COLO668 (cell line): ENCODE measurements at regions not wholly inside any gene's neighbourhood (a gene's known extent, or its start where the extent isn't known, plus 50 kb on each side); places are given as distances from the start of the nearest gene placed in this dataset.

Experiments used
- DNase-seq: peaks from one replicate; lab custom pipeline; 2025; ENCODE audit not compliant: unreplicated experiment; lab: John Stamatoyannopoulos, UW

DNA sequence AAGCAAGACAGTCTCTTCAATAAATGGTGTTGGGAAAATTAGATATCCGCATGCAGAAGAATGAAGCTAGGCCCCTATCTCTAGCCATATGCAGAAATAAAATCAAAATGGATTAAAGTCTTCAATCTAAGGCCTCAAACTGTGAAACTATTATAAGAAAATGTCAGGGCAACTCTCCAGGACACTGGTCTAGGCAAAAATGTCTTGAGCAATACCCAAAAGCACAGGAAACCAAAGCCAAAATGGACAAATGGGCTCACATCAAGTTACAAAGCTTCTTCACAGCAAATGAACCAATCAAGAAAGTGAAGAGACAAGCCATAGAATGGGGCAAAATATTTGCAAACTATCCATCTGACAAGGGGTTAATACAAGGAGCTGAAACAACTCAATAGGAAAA is 338.8 kb downstream of the NNT start:
- no peak for DNase-seq

DNA sequence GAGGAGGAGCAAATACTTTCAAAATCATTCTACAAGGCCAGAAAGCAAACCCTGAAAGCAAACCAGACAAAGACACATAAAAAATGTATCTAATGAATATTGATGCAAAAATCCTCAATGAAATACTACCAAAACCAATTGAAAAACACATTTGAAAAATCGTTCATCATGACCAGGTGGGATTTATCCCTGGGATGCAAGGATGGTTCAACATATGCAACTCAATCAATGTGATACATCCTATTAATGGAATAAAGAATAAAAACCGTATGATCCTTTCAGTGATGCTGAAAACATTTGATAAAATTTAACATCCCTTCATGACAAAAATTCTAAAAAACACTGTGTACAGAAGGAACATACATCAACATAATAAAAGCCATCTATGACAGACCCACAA is 337.6 kb downstream of the NNT start:
- no peak for DNase-seq

DNA sequence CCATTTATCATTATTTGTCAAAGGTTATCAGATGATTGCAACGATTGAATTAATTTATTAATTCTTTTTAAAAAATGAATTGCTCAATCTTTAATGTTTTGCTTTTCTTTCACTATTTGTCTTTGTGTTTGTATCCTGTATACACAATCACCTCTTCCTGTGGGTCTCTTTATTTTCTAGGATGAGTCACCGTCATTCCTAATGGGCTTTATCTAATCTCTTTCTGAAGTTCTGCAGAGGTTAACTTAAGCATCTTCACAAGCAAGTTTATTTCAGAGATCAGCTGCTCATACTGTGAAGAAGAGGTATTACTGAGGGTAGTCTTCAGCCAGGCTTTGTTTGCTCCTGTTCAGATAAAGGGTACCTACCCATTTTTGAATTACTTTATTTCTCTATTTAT is 323.9 kb downstream of the NNT start:
- no peak for DNase-seq

- no peak for DNase-seq
Observed at GRCh38 chr5:43920422-43920821, 317.4 kb downstream of the NNT start.

DNA sequence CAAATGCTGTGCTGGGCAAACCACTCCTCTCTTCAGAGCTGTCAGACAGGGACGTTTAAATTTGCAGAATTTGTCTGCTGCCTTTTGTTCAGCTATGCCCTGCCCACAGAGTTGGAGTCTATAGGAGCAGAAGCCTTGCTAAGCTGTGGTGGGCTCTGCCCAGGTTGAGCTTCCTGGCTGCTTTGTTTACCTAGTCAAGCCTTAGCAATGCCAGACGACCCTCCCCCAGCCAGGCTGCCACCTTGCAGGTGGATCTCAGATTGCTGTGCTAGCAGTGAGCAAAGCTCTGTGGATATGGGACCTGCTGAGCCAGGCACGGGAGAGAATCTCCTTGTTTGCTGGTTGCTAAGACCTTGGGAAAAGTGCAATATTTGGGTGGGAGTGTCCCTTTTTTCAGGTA is 314.9 kb downstream of the NNT start:
- no peak for DNase-seq

DNA sequence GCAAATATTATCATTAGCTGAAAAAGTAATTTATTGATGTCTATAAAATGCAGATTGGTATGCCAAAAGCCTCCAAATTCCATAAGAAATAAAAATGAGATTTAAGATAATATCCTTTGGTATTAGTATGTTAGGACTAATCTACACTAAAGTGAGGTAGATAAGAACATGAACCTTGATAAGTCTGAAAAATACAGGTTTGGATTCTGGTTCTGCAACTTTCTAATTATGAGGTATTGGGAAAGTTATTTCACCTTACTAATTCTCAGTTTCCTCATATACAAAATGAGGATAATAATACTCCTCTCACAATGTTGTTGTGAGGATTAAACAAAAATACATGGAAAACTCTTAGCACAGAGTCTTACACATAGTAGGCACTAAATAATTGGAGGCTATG is 300.1 kb downstream of the NNT start:
- no peak for DNase-seq

DNA sequence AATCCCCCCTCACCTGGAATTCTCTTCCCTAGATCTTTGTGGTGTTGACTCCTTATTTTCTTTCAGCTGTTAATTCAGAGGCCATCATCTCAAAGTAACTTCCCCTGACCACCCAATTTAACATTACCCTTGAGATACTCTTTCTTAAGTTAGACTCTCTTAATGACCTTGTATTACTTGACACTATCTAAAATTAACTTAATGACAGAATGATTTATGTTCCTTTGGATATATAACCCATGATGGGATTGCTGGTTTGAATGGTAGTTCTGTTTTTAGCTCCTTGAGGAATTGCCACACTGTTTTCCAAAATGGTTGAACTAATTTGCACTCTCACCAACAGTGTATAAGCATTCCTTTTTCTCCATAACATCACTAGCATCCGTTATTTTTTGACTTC is 298.0 kb downstream of the NNT start:
- DNase-seq: no peak

DNA sequence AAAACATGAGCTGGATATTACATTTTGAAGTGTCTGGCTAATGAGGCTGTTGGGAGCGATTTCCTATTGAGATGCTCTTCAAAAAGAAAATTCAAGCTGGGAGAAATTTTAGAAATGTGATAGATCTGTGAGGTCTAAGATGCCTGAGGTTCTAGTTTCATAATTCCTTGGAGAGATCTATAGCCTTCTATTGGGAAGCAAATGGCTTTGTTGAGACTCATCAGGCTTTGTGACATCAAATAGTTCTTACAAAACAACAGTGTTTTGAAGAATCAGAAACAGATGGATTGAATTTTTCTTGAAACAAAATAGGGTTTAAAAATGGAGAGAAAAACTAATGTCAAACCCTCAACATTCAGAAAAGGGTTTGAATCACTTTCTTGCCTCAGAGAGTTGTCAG is 292.9 kb downstream of the NNT start:
- DNase-seq: no peak

GRCh38 chr5:43893951-43894684 is 291.1 kb downstream of the NNT start:
- DNase-seq: no peak

GRCh38 chr5:43891112-43891511 is 288.1 kb downstream of the NNT start:
- DNase-seq: no peak

DNA sequence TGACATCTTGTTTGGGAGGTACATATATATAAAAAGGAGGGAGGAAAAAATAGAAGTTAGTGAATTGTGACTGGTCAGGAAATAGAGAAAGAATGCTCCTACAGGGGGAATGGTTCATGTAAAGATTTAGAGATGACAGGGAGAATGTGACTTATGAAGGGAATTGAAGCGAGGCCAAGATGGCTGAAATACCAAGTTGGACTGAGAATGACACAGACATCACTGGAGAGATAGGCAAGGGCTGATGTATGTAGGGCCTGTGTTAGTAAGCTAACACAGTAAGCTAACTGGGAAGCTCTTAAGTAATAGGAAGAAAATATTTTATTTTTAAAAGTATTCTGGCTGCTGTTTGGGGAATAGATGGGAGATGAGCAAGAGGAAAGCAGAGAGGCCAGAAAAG is 286.3 kb downstream of the NNT start:
- DNase-seq: no peak

GRCh38 chr5:43875741-43876140 is 272.8 kb downstream of the NNT start:
- no peak for DNase-seq

DNA sequence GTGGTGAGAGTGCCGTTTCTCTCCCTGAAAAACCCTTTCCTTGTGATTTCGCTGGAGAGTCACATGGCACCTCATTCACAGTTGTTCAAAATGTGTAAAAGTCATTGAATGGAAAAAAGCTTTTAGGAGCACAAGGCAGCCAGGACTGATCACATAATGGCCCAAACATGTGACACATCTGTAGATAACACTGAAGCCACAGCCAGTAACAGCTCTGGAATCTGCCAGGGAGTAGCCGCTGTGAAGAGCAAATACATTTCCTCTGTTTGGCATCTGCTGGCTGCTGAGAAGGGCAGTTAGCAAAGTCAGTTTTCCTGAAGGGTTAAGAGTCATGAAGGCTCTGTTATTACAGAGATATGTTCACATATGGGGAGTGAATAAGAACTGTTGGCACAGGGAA is 271.8 kb downstream of the NNT start:
- DNase-seq: no peak

GRCh38 chr5:43873791-43874190 is 270.8 kb downstream of the NNT start:
- no peak for DNase-seq

DNA sequence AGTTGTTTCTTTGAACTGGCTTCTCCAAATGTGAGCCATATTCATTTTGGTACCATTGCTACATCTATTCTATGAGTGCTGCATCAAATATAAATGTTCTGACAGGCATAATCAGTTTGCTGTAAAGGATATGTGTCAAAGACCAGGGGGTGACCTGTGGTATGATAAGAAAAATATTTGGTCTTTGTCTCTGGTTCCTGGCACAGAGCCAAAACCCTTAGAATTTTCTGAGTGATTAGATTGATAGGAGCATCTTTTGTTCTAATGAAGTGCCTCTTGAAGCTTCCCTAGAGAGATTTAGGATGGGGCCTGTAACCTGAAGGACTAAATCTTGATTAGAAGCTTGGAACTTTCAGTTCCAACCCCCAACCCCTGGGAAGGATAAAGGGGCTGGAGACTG is 256.3 kb downstream of the NNT start:
- DNase-seq: no peak

- DNase-seq: no peak
Observed at GRCh38 chr5:43855452-43855851, 252.5 kb downstream of the NNT start.

- no peak for DNase-seq
Observed at GRCh38 chr5:43854697-43855292, 251.8 kb downstream of the NNT start.

- DNase-seq: no peak
Observed at GRCh38 chr5:43852279-43852678, 249.3 kb downstream of the NNT start.

- no peak for DNase-seq
Observed at GRCh38 chr5:43851741-43852140, 248.8 kb downstream of the NNT start.

DNA sequence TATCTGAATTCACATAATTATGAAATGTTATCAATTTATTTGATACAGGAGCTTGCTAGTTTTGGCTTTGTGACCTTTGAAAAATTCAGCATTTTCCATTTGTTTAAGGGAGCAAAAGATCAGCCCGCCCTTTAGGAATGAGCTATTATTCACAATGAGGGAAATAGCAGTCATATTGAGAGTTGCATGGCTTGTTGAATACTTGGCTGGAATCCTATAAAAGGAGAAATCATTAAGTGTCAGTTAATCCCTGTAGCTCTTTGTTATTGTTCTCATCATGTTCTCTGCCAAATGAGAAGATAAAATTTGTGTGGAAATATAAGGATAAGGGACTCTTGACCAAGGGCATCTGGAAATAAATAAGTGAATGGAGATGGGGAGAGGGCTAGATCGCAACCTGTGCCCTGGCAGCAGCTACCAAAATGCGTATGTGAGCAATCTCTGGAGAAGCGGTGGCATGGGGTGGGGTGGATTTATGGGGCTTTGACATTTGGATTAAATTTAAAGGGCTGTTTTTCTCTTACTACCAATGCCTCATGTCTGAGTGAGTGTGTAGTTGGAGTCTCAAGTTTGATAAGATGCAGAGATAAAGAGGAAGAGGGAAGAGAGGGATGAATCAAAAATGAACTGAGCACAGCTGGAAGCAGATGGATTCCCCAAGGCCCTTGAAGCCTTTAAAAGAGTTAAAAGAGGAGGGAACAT is 237.6 kb downstream of the NNT start:
- DNase-seq: no peak

DNA sequence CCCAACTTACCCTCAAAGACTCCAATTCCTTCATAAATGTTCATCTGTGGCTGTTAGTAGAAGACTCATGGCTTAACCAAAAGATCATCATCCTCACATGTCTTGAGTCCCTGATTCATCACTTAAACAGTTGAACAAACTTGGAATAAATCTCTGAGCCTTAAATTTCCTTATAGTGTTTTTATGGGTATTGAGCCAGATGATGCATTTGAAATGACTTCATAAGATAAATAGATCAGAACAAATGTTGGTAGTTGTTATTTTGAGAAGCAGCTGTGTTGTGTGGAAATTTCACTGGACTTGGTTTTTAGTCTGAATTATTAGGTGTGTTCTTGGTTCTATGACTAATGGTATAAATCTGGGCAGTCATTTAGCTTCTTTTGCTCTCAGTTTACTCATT is 236.2 kb downstream of the NNT start:
- DNase-seq: no peak

DNA sequence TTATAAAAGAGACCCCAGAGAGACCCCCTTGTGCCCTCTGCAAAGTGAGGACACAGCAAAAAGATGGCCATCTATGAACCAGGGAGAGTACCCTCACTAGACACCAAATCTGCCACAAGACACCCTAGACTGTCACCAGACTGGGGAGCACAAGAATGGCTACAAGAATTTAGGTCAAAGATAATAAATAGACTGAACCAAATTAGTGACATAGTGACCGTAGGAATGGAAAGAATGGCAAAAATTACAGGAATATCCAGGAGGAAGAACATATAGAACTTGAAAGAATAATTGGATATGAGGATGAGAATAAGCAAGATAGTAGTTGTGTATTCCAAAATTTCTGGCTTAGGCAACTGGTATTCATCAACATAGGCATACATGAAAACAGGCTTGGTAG is 235.0 kb downstream of the NNT start:
- no peak for DNase-seq

DNA sequence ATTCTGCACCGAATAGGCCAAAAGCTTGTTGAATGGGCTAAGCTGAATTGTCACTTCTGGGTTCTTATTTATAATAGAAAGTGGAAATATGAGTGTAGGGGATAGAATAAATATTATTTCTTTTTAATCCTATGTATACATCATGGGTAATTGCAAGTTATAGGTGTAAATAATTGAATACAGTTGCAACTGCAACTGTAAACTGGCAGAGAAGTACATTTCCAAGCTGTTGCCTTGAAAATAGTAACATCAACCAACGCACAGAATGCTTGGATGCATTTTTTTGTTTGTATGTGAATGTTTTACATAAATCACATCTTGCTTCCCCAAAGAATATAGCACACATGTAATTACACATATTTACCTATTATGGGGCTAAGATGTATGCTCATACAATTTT is 234.1 kb downstream of the NNT start:
- DNase-seq: no peak
